Tongue (tissue), 1 donor: ENCODE measurements at regions not wholly inside any gene's neighbourhood (a gene's known extent, or its start where the extent isn't known, plus 50 kb on each side); places are given as distances from the start of the nearest gene placed in this dataset.

Experiments
- DNase-seq: peaks from one replicate; pipeline ENCODE4 v3.0.0-alpha.2; 2015

- DNase-seq, result no peak
Observed at GRCh38 chr4:24719615-24720014, 75.8 kb upstream of the SOD3 start.

- DNase-seq, result no peak
Observed at GRCh38 chr4:24720436-24720835, 74.9 kb upstream of the SOD3 start.

- DNase-seq, result no peak
Observed at GRCh38 chr4:24720979-24721378, 74.4 kb upstream of the SOD3 start.

GRCh38 chr4:24722026-24722568 is 73.3 kb upstream of the SOD3 start:
- DNase-seq, result no peak

- no peak for DNase-seq
Observed at GRCh38 chr4:24727390-24728224, 67.8 kb upstream of the SOD3 start.

- no peak for DNase-seq
Observed at GRCh38 chr4:24729119-24729730, 66.1 kb upstream of the SOD3 start.

- peak; percentile 92 for DNase-seq
Observed at GRCh38 chr4:24730256-24731001, 64.9 kb upstream of the SOD3 start.

GRCh38 chr4:24731448-24731847 is 63.9 kb upstream of the SOD3 start:
- DNase-seq, result no peak

- DNase-seq, result no peak
Observed at GRCh38 chr4:24734511-24734910, 60.9 kb upstream of the SOD3 start.

GRCh38 chr4:24736066-24736465 is 59.3 kb upstream of the SOD3 start:
- no peak for DNase-seq

GRCh38 chr4:24741910-24742309 is 53.5 kb upstream of the SOD3 start:
- peak; percentile 37 for DNase-seq

- DNase-seq, result no peak
Observed at GRCh38 chr4:24742335-24742734, 53.0 kb upstream of the SOD3 start.

GRCh38 chr4:24742773-24743172 is 52.6 kb upstream of the SOD3 start:
- no peak for DNase-seq

- DNase-seq, result no peak
Observed at GRCh38 chr4:24743206-24743605, 52.2 kb upstream of the SOD3 start.

GRCh38 chr4:24743927-24744326 is 51.4 kb upstream of the SOD3 start:
- DNase-seq, result peak; percentile 59

GRCh38 chr4:24745172-24745895 is 50.0 kb upstream of the SOD3 start:
- no peak for DNase-seq
